CD14-positive monocyte (primary cell): ENCODE measurements at regions not wholly inside any gene's neighbourhood (a gene's known extent, or its start where the extent isn't known, plus 50 kb on each side); places are given as distances from the start of the nearest gene placed in this dataset.

Source experiments
- DNase-seq, 3 donors: peaks; one replicate each; pipeline ENCODE4 v3.0.0-alpha.2; 2011 to 2022
- H2AFZ ChIP-seq: 2 replicates; pipeline ENCODE4 v1.6.0; 2012; ENCODE audit warnings: mild to moderate bottlenecking, low read depth, low read length, inconsistent platforms; ENCODE audit not compliant: insufficient read depth, poor library complexity, severe bottlenecking
- H3K27ac ChIP-seq, 2 donors: 1 replicate in 1 of 2; 2 replicates in 1 of 2; pipeline ENCODE4 v1.5.1; 2012 to 2013; ENCODE audit warnings: low read length in 2 of 2, control low read depth in 1 of 2, inconsistent platforms in 1 of 2, low read depth in 1 of 2, mild to moderate bottlenecking in 1 of 2
- H3K27me3 ChIP-seq, 2 donors: one replicate each; pipeline versions ENCODE4 v1.6.0 to v1.6.1; 2011 to 2013; ENCODE audit warnings: low read length in 2 of 2; ENCODE audit not compliant: control insufficient read depth in 2 of 2, insufficient read depth in 2 of 2
- H3K36me3 ChIP-seq, 2 donors: replicated peaks in 1 of 2; 1 replicate in 1 of 2; 2 replicates in 1 of 2; pipeline versions ENCODE4 v1.5.1 to v1.6.1; 2012 to 2013; ENCODE audit warnings: low read length in 2 of 2, control low read depth in 1 of 2, inconsistent platforms in 1 of 2, mild to moderate bottlenecking in 1 of 2; ENCODE audit not compliant: insufficient read depth in 2 of 2, control insufficient read depth in 1 of 2
- H3K4me1 ChIP-seq, 2 donors: 1 replicate in 1 of 2; 2 replicates in 1 of 2; pipeline versions ENCODE4 v1.5.1 to v1.6.1; 2012 to 2013; ENCODE audit warnings: low read length in 2 of 2, control low read depth in 1 of 2, inconsistent platforms in 1 of 2, mild to moderate bottlenecking in 1 of 2, moderate library complexity in 1 of 2; ENCODE audit not compliant: insufficient read depth in 2 of 2, control insufficient read depth in 1 of 2
- H3K4me2 ChIP-seq: replicated peaks from 2 replicates; pipeline ENCODE3; 2012; ENCODE audit warnings: low read length, moderate library complexity, mild to moderate bottlenecking; ENCODE audit not compliant: poor library complexity, severe bottlenecking; ENCODE audit errors: extremely low read depth
- H3K4me3 ChIP-seq, 3 experiments: fragments of 200-600 bp in 1 of 3; sonication (generic) in 1 of 3; replicated peaks in 1 of 3; 1 replicate in 2 of 3; 2 replicates in 1 of 3; pipeline ENCODE4 v1.5.1; 2011 to 2013; ENCODE audit warnings: low read length in 3 of 3, mild to moderate bottlenecking in 3 of 3, control low read depth in 2 of 3, low read depth in 2 of 3, inconsistent platforms in 1 of 3, moderate library complexity in 1 of 3
- H3K79me2 ChIP-seq: 2 replicates; pipeline ENCODE4 v1.6.0; 2012; ENCODE audit warnings: mild to moderate bottlenecking, control low read depth, inconsistent platforms, low read length, moderate library complexity; ENCODE audit not compliant: insufficient read depth
- H3K9ac ChIP-seq: 2 replicates; pipeline ENCODE4 v1.6.0; 2017; ENCODE audit warnings: low read length, mild to moderate bottlenecking; ENCODE audit not compliant: insufficient read depth, poor library complexity, severe bottlenecking
- H3K9me3 ChIP-seq, 2 donors: replicated peaks in 1 of 2; 1 replicate in 1 of 2; 2 replicates in 1 of 2; pipeline versions ENCODE4 v1.5.1 to v1.6.1; 2012 to 2013; ENCODE audit warnings: low read length in 2 of 2, control low read depth in 1 of 2; ENCODE audit not compliant: control insufficient read depth in 1 of 2, insufficient read depth in 1 of 2
- H4K20me1 ChIP-seq: 2 replicates; pipeline ENCODE4 v1.6.0; 2012; ENCODE audit warnings: mild to moderate bottlenecking, low read length, control low read depth, moderate library complexity; ENCODE audit not compliant: insufficient read depth
- H3K27ac Mint-ChIP-seq, 7 donors: one replicate each; pipeline ENCODE4 v1.8.0; 2020; ENCODE audit warnings: mild to moderate bottlenecking in 7 of 7, mixed read lengths in 7 of 7, moderate library complexity in 6 of 7, inconsistent platforms in 2 of 7
- H3K27me3 Mint-ChIP-seq, 3 donors: one replicate each; pipeline ENCODE4 v1.8.0; 2021 to 2022; ENCODE audit warnings: low read depth in 3 of 3, mild to moderate bottlenecking in 3 of 3, mixed read lengths in 3 of 3, moderate library complexity in 3 of 3, inconsistent platforms in 1 of 3
- H3K36me3 Mint-ChIP-seq, 2 donors: one replicate each; pipeline ENCODE4 v1.8.0; 2020; ENCODE audit warnings: mixed read lengths in 2 of 2, inconsistent platforms in 1 of 2, mild to moderate bottlenecking in 1 of 2
- H3K4me1 Mint-ChIP-seq: one replicate; pipeline ENCODE4 v1.8.0; 2020; ENCODE audit warnings: mild to moderate bottlenecking, mixed read lengths
- H3K4me3 Mint-ChIP-seq, 2 donors: one replicate each; pipeline ENCODE4 v1.8.0; 2020; ENCODE audit warnings: mild to moderate bottlenecking in 2 of 2, mixed read lengths in 2 of 2, moderate library complexity in 1 of 2
- H3K9me3 Mint-ChIP-seq, 7 donors: one replicate each; pipeline ENCODE4 v1.8.0; 2020 to 2022; ENCODE audit warnings: mixed read lengths in 7 of 7, mild to moderate bottlenecking in 6 of 7, moderate library complexity in 6 of 7, inconsistent platforms in 2 of 7
- CTCF ChIP-seq: fragments of 200-600 bp; IDR thresholded peaks from one replicate; pipeline ENCODE4 v1.8.0; 2022; ENCODE audit warnings: antibody characterized with exemption, mild to moderate bottlenecking
- WGBS: methylation state at CpG from one replicate; pipeline ENCODE4 v1.1.5; 2013; ENCODE audit warnings: missing lambda C conversion rate; ENCODE audit not compliant: insufficient coverage; 5-methylcytosine and 5-hydroxymethylcytosine counted together
- intact Hi-C, 2 donors: fragments of 100-400 bp; cut with micrococcal nuclease; formaldehyde crosslinking; loops; one replicate each; pipeline versions ENCODE4 v1.15.0 to v1.15.1; 2023

- no peaks in the 10 kb centered on the region for H3K36me3 Mint-ChIP-seq
- Histone ChIP-seq H3K4me1 (no peaks in the 10 kb centered on the region), H3K27me3 (no peaks in the 10 kb centered on the region), H3K27ac (no peak overlapping the region), H3K36me3 (no peaks in the 10 kb centered on the region), H3K4me2 (no peak overlapping the region), H3K9me3 (peaks cover 15 to 22% of the 10 kb centered on the region in 2 donors), H3K4me3 (no peak overlapping the region), H3K9ac (no peak overlapping the region), H3K79me2 (no peaks in the 10 kb centered on the region), H2AFZ (no peak overlapping the region), H4K20me1 (no peaks in the 10 kb centered on the region)
- no peak overlapping the region for H3K27ac Mint-ChIP-seq
- peaks cover 0 to 1% (median 0%) of the 10 kb centered on the region in 3 donors for H3K27me3 Mint-ChIP-seq
- intact Hi-C loops, result no loop called here
- DNase-seq, result no peak
- H3K9me3 Mint-ChIP-seq, result peaks cover 12 to 35% (median 19%) of the 10 kb centered on the region in 7 donors
- no peak overlapping the region for H3K4me3 Mint-ChIP-seq
- no peaks in the 10 kb centered on the region for H3K4me1 Mint-ChIP-seq
- 68% methylated on average over 3 of the region's 4 CpGs for WGBS
- no peak for TF ChIP-seq CTCF
These were observed 137.4 kb upstream of the LARGE1 start for GRCh38 chr22:34057726-34058125.

- Histone ChIP-seq H3K4me2 (no peak overlapping the region), H3K27me3 (no peaks in the 10 kb centered on the region), H3K4me1 (no peaks in the 10 kb centered on the region), H3K9ac (no peak overlapping the region), H3K27ac (no peak overlapping the region), H4K20me1 (no peaks in the 10 kb centered on the region), H3K79me2 (no peaks in the 10 kb centered on the region), H3K4me3 (no peak overlapping the region), H3K36me3 (no peaks in the 10 kb centered on the region), H2AFZ (no peak overlapping the region), H3K9me3 (peaks cover 8% of the 10 kb centered on the region in 2 donors)
- intact Hi-C loops, result no loop called here
- H3K27me3 Mint-ChIP-seq, result peaks cover 0 to 1% (median 0%) of the 10 kb centered on the region in 3 donors
- no peak for TF ChIP-seq CTCF
- WGBS, result 81% methylated on average over 7 of the region's 7 CpGs
- H3K4me3 Mint-ChIP-seq, result no peak overlapping the region
- no peaks in the 10 kb centered on the region for H3K4me1 Mint-ChIP-seq
- no peak for DNase-seq
- H3K27ac Mint-ChIP-seq, result no peak overlapping the region
- H3K9me3 Mint-ChIP-seq, result peaks cover 2 to 18% (median 11%) of the 10 kb centered on the region in 7 donors
- H3K36me3 Mint-ChIP-seq, result no peaks in the 10 kb centered on the region
These were observed 144.4 kb upstream of the LARGE1 start for GRCh38 chr22:34064696-34065095.
